Mesodermal cell (in vitro differentiated cells): ENCODE measurements at regions not wholly inside any gene's neighbourhood (a gene's known extent, or its start where the extent isn't known, plus 50 kb on each side); places are given as distances from the start of the nearest gene placed in this dataset.

Experiments
- H3K27ac ChIP-seq: 2 replicates; pipeline ENCODE4 v1.7.0; 2013; ENCODE audit warnings: mild to moderate bottlenecking, low read depth, low read length, moderate library complexity; ENCODE audit not compliant: severe bottlenecking
- H3K36me3 ChIP-seq: 2 replicates; pipeline ENCODE4 v1.7.1; 2013; ENCODE audit warnings: mild to moderate bottlenecking, low read length, moderate library complexity; ENCODE audit not compliant: control insufficient read depth, insufficient read depth
- H3K4me1 ChIP-seq: one replicate; pipeline ENCODE4 v1.7.1; 2013; ENCODE audit warnings: mild to moderate bottlenecking, low read length; ENCODE audit not compliant: insufficient read depth, control insufficient read depth, poor library complexity, severe bottlenecking
- H3K4me3 ChIP-seq: 2 replicates; pipeline ENCODE4 v1.7.0; 2013; ENCODE audit warnings: low read length, control low read depth, mild to moderate bottlenecking; ENCODE audit not compliant: insufficient read depth, poor library complexity, severe bottlenecking; ENCODE audit errors: extremely low read depth
- H3K9me3 ChIP-seq: 2 replicates; pipeline ENCODE4 v1.7.1; 2013; ENCODE audit warnings: mild to moderate bottlenecking, low read length, moderate library complexity; ENCODE audit not compliant: control insufficient read depth
- WGBS, 2 experiments: methylation state at CpG; one replicate each; pipeline ENCODE4 v1.1.5; 2013; ENCODE audit warnings: missing lambda C conversion rate in 2 of 2; ENCODE audit not compliant: insufficient coverage in 2 of 2; 5-methylcytosine and 5-hydroxymethylcytosine counted together

DNA sequence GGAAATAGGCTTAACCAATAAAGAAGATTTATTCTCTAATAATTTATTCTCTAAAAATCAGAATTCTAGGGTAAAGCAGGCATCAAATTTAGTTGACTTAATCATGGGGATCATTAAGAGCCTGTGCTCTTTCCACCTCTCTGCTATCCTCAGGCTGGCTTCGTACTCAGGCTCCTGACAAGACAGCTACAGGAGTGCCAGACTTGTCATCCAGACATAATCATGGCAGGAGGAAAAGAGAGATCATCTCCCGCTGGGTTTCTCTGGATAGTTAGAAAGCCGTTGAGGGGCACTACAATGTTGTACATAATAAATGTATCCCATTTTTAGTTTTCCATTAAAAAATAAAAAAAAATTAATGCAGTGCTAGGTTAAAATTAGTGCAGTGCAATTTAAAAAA, 171.9 kb downstream of the SEC61B start:
- 0% methylated on average over 1 of the region's 3 CpGs for WGBS, 2 experiments
- Histone ChIP-seq H3K4me3 (no peak overlapping the region), H3K4me1 (peaks cover 3% of the 10 kb centered on the region), H3K36me3 (no peaks in the 10 kb centered on the region), H3K27ac (no peak overlapping the region), H3K9me3 (no peaks in the 10 kb centered on the region)

DNA sequence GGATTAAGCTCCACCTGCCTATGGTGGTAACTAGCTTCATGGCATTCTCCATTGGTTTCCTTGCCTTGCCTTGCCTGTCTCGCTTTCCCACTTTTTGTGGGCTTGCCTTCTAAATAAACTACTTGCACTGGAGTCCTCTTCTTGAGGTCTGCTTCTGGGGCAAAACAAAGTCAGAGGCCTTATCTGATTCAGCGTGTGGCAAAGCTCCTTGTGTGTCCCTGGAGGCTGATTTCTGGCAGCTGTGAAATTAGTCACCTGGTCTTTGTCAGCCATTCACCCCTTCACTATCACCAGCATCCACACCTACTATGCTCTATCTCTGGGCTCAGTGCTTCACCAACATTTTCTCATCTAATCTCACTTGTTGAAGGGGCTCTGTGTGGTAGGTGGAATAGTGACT, 176.2 kb downstream of the SEC61B start:
- Histone ChIP-seq H3K27ac (no peak overlapping the region), H3K4me3 (no peak overlapping the region), H3K4me1 (no peaks in the 10 kb centered on the region), H3K36me3 (no peaks in the 10 kb centered on the region), H3K9me3 (no peaks in the 10 kb centered on the region)
- WGBS, 2 experiments, result 70% methylated on average over 2 of the region's 2 CpGs

DNA sequence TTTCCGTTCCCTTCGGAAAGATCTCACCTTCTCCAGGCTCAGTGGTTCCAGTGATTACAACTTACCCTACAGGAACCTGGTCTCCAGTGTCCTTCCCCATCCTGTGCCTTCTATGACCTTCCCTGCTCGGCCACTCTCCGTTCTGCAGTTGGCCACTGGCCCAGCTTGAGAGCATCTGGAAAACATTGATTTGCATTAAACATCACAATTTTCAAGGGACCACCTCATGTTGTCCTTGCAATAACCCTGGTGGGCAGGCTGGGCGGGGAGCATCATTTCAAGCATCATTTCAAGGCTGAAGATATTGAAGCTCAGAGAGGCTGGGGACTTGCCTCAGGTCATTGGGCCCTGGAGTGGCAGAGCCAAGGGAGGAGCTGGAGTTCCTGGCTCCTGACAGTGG, 177.4 kb downstream of the SEC61B start:
- Histone ChIP-seq H3K4me3 (no peak overlapping the region), H3K36me3 (no peaks in the 10 kb centered on the region), H3K9me3 (no peaks in the 10 kb centered on the region), H3K4me1 (no peaks in the 10 kb centered on the region), H3K27ac (peak overlapping the region; percentile 52)
- WGBS, 2 experiments, result 93 to 99% methylated on average over 4 to 5 of the region's 5 CpGs

DNA sequence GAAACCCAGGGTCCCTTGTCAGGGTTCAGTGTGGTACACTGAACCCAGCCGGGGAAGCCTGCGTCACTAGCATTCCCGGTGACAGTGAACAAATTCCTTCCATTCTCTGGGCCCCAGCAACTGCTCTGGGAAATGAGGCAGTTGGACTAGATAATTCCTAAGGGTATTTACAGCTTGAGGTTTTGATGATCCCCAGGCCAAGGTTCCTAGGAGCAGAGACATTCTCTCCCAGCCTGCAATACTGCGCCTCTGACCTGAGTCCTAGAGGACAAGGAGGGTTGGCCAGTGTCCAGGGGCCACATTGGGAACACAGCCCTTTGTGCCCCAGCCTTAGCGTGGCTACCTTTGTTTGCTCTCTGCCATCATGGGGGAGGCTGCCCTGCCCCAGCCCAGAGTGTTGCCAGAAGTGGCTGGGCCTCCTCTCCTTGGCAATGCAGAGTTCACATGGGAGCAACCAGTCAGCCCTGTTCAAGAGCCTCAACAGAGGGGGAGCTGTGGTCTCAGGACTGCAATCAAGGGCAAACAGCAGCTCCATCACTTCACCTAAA, 178.2 kb downstream of the SEC61B start:
- Histone ChIP-seq H3K27ac (peak overlapping the region; percentile 60), H3K36me3 (no peaks in the 10 kb centered on the region), H3K4me1 (no peaks in the 10 kb centered on the region), H3K4me3 (no peak overlapping the region), H3K9me3 (no peaks in the 10 kb centered on the region)
- 77 to 81% methylated on average over 5 of the region's 5 CpGs for WGBS, 2 experiments

DNA sequence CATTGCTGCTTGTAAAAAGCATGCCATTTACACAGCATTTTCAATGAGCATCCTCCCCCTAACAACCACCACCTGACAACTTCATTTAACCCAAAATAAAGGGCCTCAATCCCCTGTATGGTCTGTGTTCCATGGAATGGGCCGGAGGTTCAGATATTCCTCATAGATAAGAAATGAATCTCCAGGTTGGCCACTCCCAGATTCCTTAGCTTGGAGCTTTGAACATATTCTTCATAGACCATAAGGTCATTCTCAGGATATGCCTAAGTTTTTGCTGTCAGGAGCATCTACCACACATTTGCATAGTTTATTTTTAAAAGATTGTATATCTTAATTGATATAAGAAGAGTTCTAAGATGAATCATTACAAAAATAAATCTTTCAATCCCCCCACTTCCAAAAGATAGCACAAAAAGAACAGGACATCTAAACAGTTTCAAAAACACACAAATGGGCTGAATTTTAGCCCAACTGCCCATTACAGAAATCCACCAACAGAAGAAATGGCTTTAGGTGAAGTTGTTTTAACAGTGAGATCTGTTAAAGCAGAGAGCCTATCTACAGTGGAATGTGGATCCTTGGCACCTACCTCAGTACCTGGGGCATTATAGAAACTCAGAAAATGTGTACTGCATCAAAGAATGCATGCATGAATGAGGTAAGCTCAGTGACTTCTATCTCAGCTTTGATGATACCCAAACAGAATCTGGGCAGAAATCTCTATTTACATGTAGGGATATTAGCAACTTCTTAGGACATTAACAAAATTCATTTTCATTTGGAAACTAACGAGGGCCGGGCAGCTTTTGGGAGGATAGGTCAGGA, 179.8 kb downstream of the SEC61B start:
- no peak overlapping the region for H3K4me3 ChIP-seq
- WGBS, 2 experiments, result 100% methylated on average over 1 to 2 of the region's 3 CpGs
- no peak overlapping the region for H3K27ac ChIP-seq
- H3K36me3 ChIP-seq, result no peaks in the 10 kb centered on the region
- no peaks in the 10 kb centered on the region for H3K4me1 ChIP-seq
- H3K9me3 ChIP-seq, result no peaks in the 10 kb centered on the region

DNA sequence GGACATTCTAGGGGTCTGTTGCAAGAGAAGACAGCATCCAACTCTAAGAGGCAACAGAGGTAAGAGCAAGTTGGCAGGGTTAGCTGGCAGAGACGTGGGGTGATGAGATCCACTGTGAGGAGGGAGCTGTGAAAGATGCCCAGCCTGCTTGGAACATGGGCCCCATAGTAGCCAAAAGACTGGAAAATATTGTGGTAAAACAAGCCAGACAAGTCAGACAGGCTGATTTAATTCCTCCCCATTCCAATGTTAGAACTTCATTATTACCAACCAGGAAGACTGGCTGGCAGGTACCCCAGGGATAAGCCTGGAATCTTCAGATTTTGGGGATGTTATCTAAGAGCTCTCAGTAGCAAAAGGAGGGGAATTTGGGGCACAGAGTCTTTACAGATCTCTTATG, 181.3 kb downstream of the SEC61B start:
- WGBS, 2 experiments, result 80 to 90% methylated on average over 1 of the region's 1 CpG
- Histone ChIP-seq H3K4me3 (no peak overlapping the region), H3K9me3 (no peaks in the 10 kb centered on the region)

DNA sequence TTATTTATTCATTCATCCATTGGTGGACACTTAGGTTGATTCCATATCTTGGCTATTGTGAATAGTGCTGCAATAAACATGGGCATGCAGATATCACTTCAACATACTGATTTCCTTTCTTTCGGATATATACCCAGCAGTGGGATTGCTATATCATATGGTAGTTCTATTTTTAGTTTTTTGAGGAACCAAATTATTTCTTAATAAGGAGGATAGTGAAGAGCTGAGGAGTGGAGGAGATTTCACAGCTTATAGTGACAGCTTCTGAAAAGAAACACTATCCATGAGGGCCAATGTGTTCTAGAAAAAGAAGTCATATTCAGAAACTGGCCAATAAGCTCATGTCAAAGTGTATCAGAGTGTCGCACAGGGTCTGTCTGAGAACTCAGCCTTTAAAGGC, 183.3 kb downstream of the SEC61B start:
- WGBS, 2 experiments, result 100% methylated on average over 1 of the region's 2 CpGs
- Histone ChIP-seq H3K4me3 (no peak overlapping the region), H3K36me3 (no peaks in the 10 kb centered on the region), H3K27ac (no peak overlapping the region), H3K4me1 (no peaks in the 10 kb centered on the region), H3K9me3 (no peaks in the 10 kb centered on the region)

More for the DNA sequence above, 181.3 kb downstream of the SEC61B start:
- H3K4me1 ChIP-seq, result no peaks in the 10 kb centered on the region
- H3K36me3 ChIP-seq, result no peaks in the 10 kb centered on the region
- no peak overlapping the region for H3K27ac ChIP-seq

DNA sequence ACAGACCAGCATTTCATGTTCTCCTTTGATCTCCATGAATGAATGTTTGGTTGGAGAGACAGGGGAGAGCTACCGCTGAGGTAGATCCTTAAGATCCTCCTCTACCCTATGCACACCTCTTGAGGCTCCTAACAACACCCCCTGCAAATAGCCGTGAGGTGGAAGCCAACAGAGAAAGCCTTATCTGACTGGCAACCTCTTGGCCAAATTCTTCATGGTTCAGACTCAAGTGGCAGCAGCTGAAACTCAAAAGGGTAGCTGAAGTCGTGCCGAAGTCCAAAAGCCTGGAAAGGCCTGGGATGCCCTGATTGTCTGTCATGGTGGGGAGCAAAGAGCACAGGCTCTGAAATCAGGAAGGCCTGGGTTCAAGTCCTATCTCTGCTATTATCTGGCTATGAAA, 184.9 kb downstream of the SEC61B start:
- Histone ChIP-seq H3K36me3 (no peaks in the 10 kb centered on the region), H3K4me3 (no peak overlapping the region), H3K9me3 (no peaks in the 10 kb centered on the region), H3K27ac (no peak overlapping the region), H3K4me1 (no peaks in the 10 kb centered on the region)
- 65 to 70% methylated on average over 3 of the region's 4 CpGs for WGBS, 2 experiments

DNA sequence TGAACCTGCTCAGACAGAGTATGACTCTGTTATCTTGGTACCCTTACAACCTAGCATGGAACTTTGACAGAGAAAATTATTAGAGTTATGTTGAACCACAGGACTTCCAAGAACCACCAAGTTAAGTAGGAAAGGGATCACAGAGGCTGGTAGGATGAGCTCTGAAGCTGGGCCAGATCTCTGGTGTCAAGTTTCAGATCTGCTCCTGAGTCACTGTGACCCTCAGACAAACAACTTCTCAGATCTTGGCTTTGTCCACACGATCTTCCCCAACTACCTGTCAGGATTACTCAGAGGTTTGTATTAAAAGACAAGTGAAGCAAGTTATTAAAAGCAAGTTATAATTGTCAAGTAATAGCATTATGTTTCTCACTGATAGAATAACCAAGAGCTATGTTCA, 189.0 kb downstream of the SEC61B start:
- Histone ChIP-seq H3K36me3 (no peaks in the 10 kb centered on the region), H3K4me1 (no peaks in the 10 kb centered on the region), H3K27ac (peak overlapping the region; percentile 65), H3K9me3 (no peaks in the 10 kb centered on the region), H3K4me3 (no peak overlapping the region)
- WGBS, 2 experiments, result no CpG with 5 or more reads among the region's 1 CpG

DNA sequence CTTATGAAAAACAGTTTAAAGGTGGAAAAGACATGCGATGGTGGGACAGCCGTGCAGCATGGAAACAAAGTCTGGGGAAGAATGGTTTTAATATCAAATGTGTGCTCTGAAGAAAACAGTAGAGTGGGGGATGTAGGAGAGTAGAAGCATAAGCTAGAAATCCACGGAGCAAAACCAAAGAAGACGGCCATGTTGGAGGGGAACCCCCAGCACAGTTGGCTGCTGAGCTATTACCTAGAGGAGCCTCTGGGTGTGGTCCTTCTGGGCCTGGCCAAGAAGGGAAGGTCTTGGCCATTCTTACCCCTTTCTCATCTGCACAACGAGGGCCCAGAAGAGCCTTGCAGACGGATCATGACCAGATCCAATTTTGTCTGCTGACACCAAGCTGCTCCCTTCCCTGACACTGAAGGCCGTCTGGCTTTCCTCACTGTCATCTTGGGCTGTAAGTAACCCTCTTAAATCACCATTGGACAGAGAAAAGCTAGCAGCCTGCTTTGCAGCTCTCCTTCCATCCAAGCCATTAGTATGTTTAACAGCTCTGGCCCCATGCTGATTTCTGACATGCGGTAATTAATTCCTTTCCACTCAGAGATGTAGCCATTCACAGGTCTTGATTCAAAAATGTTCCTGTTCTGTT, 189.5 kb downstream of the SEC61B start:
- no peak overlapping the region for H3K4me3 ChIP-seq

DNA sequence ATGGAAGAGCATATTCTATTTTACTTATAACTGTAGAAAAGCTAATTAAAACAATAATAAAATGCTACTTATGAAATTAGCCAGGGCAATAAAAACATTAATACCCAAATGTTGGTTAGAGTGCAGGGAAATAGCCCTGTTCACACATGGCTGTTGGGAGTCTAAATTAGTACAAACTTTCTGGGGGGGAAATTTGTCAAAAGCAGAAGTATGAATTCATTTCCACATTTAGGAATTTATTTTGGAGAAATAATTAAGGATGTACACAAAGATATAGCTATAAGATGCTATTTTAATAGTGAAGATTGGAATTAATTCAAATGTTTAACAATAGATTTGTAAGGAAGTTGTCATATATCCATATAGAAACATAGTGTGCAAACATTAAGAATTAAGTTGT, 190.5 kb downstream of the SEC61B start:
- Histone ChIP-seq H3K36me3 (no peaks in the 10 kb centered on the region), H3K4me1 (no peaks in the 10 kb centered on the region), H3K27ac (no peak overlapping the region), H3K4me3 (no peak overlapping the region), H3K9me3 (no peaks in the 10 kb centered on the region)

More for the DNA sequence above, 189.5 kb downstream of the SEC61B start:
- Histone ChIP-seq H3K27ac (peak overlapping the region; percentile 65), H3K9me3 (no peaks in the 10 kb centered on the region), H3K36me3 (no peaks in the 10 kb centered on the region), H3K4me1 (no peaks in the 10 kb centered on the region)
- 73 to 79% methylated on average over 5 to 7 of the region's 8 CpGs for WGBS, 2 experiments
